Cardiac muscle cell (in vitro differentiated cells and primary cell): ENCODE measurements at regions not wholly inside any gene's neighbourhood (a gene's known extent, or its start where the extent isn't known, plus 50 kb on each side); places are given as distances from the start of the nearest gene placed in this dataset.

Source experiments
- DNase-seq, 2 donors: peaks; one replicate each; pipeline versions ENCODE4 v3.0.0 to v3.0.0-alpha.2; 2010 to 2017; ENCODE audit warnings: low read depth in 1 of 2, low spot score in 1 of 2
- H3K27ac ChIP-seq: fragments of 200-600 bp; sonication (generic); 2 replicates; pipeline ENCODE4 v1.5.1; 2016
- H3K27me3 ChIP-seq: fragments of 200-600 bp; sonication (generic); 2 replicates; pipeline ENCODE4 v1.6.0; 2016; ENCODE audit warnings: control low read depth
- H3K36me3 ChIP-seq: fragments of 200-600 bp; sonication (generic); 2 replicates; pipeline ENCODE4 v1.5.1; 2016; ENCODE audit warnings: control low read depth
- H3K4me1 ChIP-seq: fragments of 200-600 bp; sonication (generic); 2 replicates; pipeline ENCODE4 v1.8.1; 2017; ENCODE audit warnings: low read depth, mild to moderate bottlenecking, mixed run types
- H3K4me3 ChIP-seq: fragments of 200-600 bp; sonication (generic); 2 replicates; pipeline ENCODE4 v1.5.1; 2016; ENCODE audit warnings: mild to moderate bottlenecking
- H3K9me3 ChIP-seq: fragments of 200-600 bp; sonication (generic); 2 replicates; pipeline ENCODE4 v1.5.1; 2017; ENCODE audit warnings: low read depth, mild to moderate bottlenecking, control low read depth
- TF ChIP-seq, protein P1 (sequence below): IDR thresholded peaks from 2 replicates; pipeline ENCODE4 v1.5.1; 2012; ENCODE audit warnings: low read depth, mild to moderate bottlenecking, low read length

DNA sequence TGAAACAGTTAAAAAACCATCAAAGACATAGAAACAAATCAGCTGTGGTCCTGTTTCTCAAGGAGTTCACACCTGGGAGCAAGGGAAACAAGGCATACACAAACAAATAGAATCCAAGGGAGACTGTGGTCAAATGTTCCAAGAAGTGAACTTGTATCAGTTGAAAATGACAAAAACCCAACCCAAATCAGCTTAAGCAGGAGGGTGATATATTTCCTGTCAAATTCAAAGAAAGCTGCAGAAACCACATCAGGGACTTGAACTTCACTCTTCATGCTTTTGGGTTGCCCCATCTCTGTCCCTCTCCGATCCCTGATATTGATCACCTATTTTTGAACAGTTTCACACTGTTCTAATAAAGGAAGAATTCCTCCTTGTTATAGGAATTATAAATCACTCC, 148.6 kb upstream of the FMR1 start:
- H3K27me3 ChIP-seq: no peaks in the 10 kb centered on the region
- H3K9me3 ChIP-seq: no peaks in the 10 kb centered on the region
- H3K36me3 ChIP-seq: no peaks in the 10 kb centered on the region
- H3K27ac ChIP-seq: no peak overlapping the region
- no peak overlapping the region for H3K4me3 ChIP-seq
- H3K4me1 ChIP-seq: no peaks in the 10 kb centered on the region
- DNase-seq: no peak
- TF ChIP-seq, protein P1, sequence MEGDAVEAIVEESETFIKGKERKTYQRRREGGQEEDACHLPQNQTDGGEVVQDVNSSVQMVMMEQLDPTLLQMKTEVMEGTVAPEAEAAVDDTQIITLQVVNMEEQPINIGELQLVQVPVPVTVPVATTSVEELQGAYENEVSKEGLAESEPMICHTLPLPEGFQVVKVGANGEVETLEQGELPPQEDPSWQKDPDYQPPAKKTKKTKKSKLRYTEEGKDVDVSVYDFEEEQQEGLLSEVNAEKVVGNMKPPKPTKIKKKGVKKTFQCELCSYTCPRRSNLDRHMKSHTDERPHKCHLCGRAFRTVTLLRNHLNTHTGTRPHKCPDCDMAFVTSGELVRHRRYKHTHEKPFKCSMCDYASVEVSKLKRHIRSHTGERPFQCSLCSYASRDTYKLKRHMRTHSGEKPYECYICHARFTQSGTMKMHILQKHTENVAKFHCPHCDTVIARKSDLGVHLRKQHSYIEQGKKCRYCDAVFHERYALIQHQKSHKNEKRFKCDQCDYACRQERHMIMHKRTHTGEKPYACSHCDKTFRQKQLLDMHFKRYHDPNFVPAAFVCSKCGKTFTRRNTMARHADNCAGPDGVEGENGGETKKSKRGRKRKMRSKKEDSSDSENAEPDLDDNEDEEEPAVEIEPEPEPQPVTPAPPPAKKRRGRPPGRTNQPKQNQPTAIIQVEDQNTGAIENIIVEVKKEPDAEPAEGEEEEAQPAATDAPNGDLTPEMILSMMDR: no peak

DNA sequence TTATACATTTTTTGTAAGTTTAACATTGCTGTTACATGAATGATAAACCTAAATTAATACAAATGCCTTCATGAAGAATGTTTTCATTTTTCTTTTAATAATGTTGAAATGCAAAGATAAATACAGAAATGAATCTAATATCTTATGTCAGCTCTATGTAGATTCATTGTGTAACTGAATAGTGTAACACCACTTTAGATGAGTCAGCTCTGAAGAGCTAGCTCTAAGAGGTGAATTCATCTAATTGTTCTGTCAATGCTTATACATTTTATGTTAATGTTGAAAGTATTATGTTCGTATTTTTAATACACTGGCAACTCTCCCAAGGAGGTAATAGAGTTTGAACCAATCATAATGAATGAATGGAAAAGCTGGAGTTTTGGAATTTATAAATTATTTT, 146.9 kb upstream of the FMR1 start:
- Histone ChIP-seq H3K4me3 (no peak overlapping the region), H3K36me3 (no peaks in the 10 kb centered on the region), H3K27me3 (no peaks in the 10 kb centered on the region), H3K4me1 (no peaks in the 10 kb centered on the region), H3K9me3 (no peaks in the 10 kb centered on the region), H3K27ac (no peak overlapping the region)
- TF ChIP-seq, protein P1: no peak
- DNase-seq: no peak

DNA sequence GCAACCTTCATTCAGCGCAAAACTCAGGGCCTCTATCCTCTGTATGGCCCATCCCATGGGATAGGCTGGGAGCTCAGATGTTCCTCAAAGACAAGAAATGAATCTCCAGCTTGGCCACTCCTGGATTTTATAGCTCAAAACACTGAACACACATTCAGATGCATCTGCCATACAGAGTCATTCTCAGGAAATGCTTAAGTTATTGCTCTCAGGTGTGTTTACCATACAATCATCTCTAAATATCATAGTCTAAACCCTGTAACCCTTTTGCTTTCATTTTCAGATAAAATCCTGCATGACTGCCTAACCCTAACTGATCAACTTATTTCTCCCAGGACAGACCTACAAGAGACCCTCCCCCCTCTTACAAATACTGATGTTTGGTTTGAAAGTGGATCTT, 140.9 kb upstream of the FMR1 start:
- no peak for DNase-seq
- Histone ChIP-seq H3K36me3 (no peaks in the 10 kb centered on the region), H3K9me3 (no peaks in the 10 kb centered on the region), H3K27ac (no peak overlapping the region), H3K4me1 (no peaks in the 10 kb centered on the region), H3K27me3 (no peaks in the 10 kb centered on the region), H3K4me3 (no peak overlapping the region)
- TF ChIP-seq, protein P1: no peak

DNA sequence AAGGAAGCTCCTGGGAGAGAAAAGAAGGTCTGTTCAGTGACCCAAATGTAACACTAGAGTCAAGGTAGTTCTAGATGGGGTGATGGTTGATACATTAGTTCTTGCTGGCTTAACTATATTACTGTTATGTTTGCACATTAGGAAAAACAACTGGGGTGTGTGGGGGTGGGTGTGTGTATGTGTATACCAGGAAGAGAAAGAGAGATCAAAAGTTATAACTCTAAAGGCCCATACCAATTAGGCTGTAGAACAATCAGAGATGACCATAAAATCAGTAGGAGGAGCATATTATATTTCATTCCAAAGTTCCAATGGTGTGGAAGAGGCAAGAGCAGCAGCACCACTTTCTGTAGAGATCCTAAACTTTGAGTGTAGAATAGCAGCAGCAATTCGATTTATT, 134.7 kb upstream of the FMR1 start:
- Histone ChIP-seq H3K27ac (no peak overlapping the region), H3K9me3 (no peaks in the 10 kb centered on the region), H3K27me3 (no peaks in the 10 kb centered on the region), H3K4me1 (no peaks in the 10 kb centered on the region), H3K36me3 (no peaks in the 10 kb centered on the region), H3K4me3 (no peak overlapping the region)
- no peak for DNase-seq
- TF ChIP-seq, protein P1: no peak

DNA sequence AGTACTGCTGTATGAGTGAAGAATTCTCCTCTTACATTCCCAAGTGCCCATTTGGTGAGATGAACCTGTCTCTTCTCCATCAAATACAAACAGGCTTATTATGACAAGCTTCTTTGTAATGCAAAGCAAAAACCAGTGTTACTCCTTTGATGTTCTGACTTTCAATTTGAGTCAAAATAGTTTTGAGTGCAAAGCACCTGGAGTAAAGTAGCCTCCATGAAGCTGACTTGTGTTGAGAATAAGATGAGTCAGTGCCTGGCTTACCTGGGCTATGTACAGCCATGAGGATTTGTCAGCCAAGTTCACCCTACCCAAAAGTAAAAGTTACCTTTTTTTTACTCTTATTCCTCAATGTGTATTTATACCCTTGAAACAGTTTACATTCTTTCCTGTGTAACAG, 132.5 kb upstream of the FMR1 start:
- H3K27me3 ChIP-seq: no peaks in the 10 kb centered on the region
- no peak overlapping the region for H3K27ac ChIP-seq
- no peaks in the 10 kb centered on the region for H3K36me3 ChIP-seq
- H3K9me3 ChIP-seq: no peaks in the 10 kb centered on the region
- H3K4me1 ChIP-seq: no peaks in the 10 kb centered on the region
- TF ChIP-seq, protein P1: no peak
- no peak overlapping the region for H3K4me3 ChIP-seq
- no peak for DNase-seq

DNA sequence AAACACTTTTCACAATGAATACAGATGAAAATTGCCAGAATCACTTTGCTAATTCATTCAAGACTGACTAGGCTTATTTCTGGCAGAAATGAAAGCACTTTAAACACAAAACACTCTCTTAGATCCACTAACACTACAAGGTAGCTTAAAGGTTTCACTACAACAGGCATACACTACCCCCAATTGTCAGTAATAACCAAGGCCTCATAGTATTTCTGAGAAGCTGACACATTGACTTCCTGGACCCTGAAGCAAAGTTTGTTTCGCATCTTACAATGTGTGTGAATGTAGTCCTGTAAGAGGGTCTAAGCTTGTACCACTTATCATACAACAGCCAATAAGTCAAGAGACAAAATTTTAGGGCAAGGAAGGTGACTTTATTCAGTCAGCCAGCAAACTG, 129.9 kb upstream of the FMR1 start:
- no peak for DNase-seq
- H3K4me1 ChIP-seq: no peaks in the 10 kb centered on the region
- no peak overlapping the region for H3K27ac ChIP-seq
- no peaks in the 10 kb centered on the region for H3K36me3 ChIP-seq
- H3K9me3 ChIP-seq: no peaks in the 10 kb centered on the region
- no peak overlapping the region for H3K4me3 ChIP-seq
- H3K27me3 ChIP-seq: no peaks in the 10 kb centered on the region
- TF ChIP-seq, protein P1: no peak
